ENCODE measurements at regions not wholly inside any gene's neighbourhood (a gene's known extent, or its start where the extent isn't known, plus 50 kb on each side); places are given as distances from the start of the nearest gene placed in this dataset.
"Not testable (repeated sequence)": the region's sequence is repeated elsewhere in the genome, so short reads cannot be mapped to it uniquely, and the experiment has no call there.

DNA sequence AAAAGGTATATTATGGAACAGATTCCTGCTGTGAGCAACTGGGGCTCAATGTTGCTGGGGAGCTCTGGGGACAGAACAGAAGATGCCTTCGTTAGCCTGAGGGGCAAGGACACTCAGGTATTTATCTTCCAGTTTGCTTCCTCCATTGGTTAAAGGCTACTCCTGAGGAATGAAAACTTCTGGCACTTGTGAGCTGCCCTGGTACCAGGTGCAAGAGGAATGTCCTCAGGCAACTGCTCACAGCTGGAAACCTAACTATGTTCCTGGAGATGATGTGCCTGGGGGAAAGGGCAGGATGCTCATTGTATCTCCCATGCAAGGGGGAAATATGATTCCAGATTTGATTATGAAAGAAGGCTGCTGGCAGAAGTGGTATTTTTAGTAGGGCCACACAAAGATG, 54.0 kb upstream of the BBX start:
- DNase-seq (ENCODE audit: low spot score): no peak

GRCh38 chr3:107470496-107470895, 52.3 kb upstream of the BBX start:
- DNase-seq (ENCODE audit: low spot score): not testable (repeated sequence)

All from CD4-positive, alpha-beta T cell treated with Interleukin-6 at 100 ng/mL for 8 hours (primary cell).